Mesenchymal stem cell (in vitro differentiated cells and primary cell): ENCODE measurements at regions not wholly inside any gene's neighbourhood (a gene's known extent, or its start where the extent isn't known, plus 50 kb on each side); places are given as distances from the start of the nearest gene placed in this dataset.

Experiments
- DNase-seq: peaks from one replicate; pipeline ENCODE4 v3.0.0-alpha.2; 2013
- H2AFZ ChIP-seq: one replicate; pipeline ENCODE4 v1.6.1; 2013; ENCODE audit warnings: low read depth, mild to moderate bottlenecking, control low read depth, inconsistent platforms, low read length, moderate library complexity
- H2AK5ac ChIP-seq: 2 replicates; pipeline ENCODE4 v1.6.1; 2013; ENCODE audit warnings: low read length, moderate library complexity, mild to moderate bottlenecking, inconsistent platforms; ENCODE audit not compliant: severe bottlenecking
- H2BK120ac ChIP-seq: one replicate; pipeline ENCODE4 v1.6.1; 2013; ENCODE audit warnings: low read depth, mild to moderate bottlenecking, inconsistent platforms, low read length, moderate library complexity
- H2BK12ac ChIP-seq, 2 experiments: one replicate each; pipeline ENCODE4 v1.6.1; 2013; ENCODE audit warnings: inconsistent platforms in 2 of 2, low read length in 2 of 2, mild to moderate bottlenecking in 2 of 2, moderate library complexity in 2 of 2, control low read depth in 1 of 2
- H2BK15ac ChIP-seq: one replicate; pipeline ENCODE4 v1.6.1; 2013; ENCODE audit warnings: mild to moderate bottlenecking, low read depth, inconsistent platforms; ENCODE audit not compliant: poor library complexity, severe bottlenecking
- H2BK5ac ChIP-seq: 2 replicates; pipeline ENCODE4 v1.6.1; 2013; ENCODE audit warnings: low read depth, mild to moderate bottlenecking, low read length, control low read depth, inconsistent platforms; ENCODE audit not compliant: poor library complexity, severe bottlenecking
- H3K14ac ChIP-seq, 2 experiments: one replicate each; pipeline ENCODE4 v1.6.1; 2013; ENCODE audit warnings: inconsistent platforms in 2 of 2, low read length in 2 of 2, control low read depth in 1 of 2, mild to moderate bottlenecking in 1 of 2, moderate library complexity in 1 of 2
- H3K18ac ChIP-seq, 2 experiments: one replicate each; pipeline ENCODE4 v1.6.1; 2013; ENCODE audit warnings: inconsistent platforms in 2 of 2, low read length in 2 of 2, control low read depth in 1 of 2, low read depth in 1 of 2, mild to moderate bottlenecking in 1 of 2
- H3K23ac ChIP-seq, 2 experiments: one replicate each; pipeline ENCODE4 v1.6.1; 2013; ENCODE audit warnings: inconsistent platforms in 2 of 2, low read length in 2 of 2, mild to moderate bottlenecking in 2 of 2, moderate library complexity in 2 of 2, control low read depth in 1 of 2
- H3K27ac ChIP-seq: 2 replicates; pipeline ENCODE4 v1.5.1; 2013; ENCODE audit warnings: mild to moderate bottlenecking, moderate library complexity, low read length, control low read depth, inconsistent platforms; ENCODE audit not compliant: poor library complexity, severe bottlenecking
- H3K27me3 ChIP-seq, 2 experiments: 2 replicates each; pipeline versions ENCODE4 v1.6.1 to v1.7.0; 2013; ENCODE audit warnings: low read length in 2 of 2, mild to moderate bottlenecking in 2 of 2, moderate library complexity in 2 of 2, control low read depth in 1 of 2, inconsistent platforms in 1 of 2; ENCODE audit not compliant: control insufficient read depth in 1 of 2, insufficient read depth in 1 of 2
- H3K36me3 ChIP-seq, 2 experiments: 2 replicates each; pipeline versions ENCODE4 v1.6.1 to v1.7.0; 2013; ENCODE audit warnings: low read length in 2 of 2, control low read depth in 1 of 2, inconsistent platforms in 1 of 2, low read depth in 1 of 2, mild to moderate bottlenecking in 1 of 2; ENCODE audit not compliant: insufficient read depth in 2 of 2, control insufficient read depth in 1 of 2
- H3K4ac ChIP-seq, 2 experiments: one replicate each; pipeline ENCODE4 v1.6.1; 2013; ENCODE audit warnings: inconsistent platforms in 2 of 2, low read length in 2 of 2, mild to moderate bottlenecking in 2 of 2, moderate library complexity in 2 of 2, control low read depth in 1 of 2, low read depth in 1 of 2
- H3K4me1 ChIP-seq: 2 replicates; pipeline ENCODE4 v1.6.1; 2013; ENCODE audit warnings: low read depth, low read length, control low read depth; ENCODE audit not compliant: control insufficient read depth, insufficient read depth
- H3K4me2 ChIP-seq: 2 replicates; pipeline ENCODE4 v1.6.1; 2013; ENCODE audit warnings: low read length, mild to moderate bottlenecking, inconsistent platforms; ENCODE audit not compliant: poor library complexity, severe bottlenecking
- H3K4me3 ChIP-seq, 2 experiments: 2 replicates each; pipeline versions ENCODE4 v1.5.1 to v1.7.0; 2013; ENCODE audit warnings: low read length in 2 of 2, mild to moderate bottlenecking in 2 of 2, control low read depth in 1 of 2, low read depth in 1 of 2; ENCODE audit not compliant: insufficient read depth in 1 of 2
- H3K79me1 ChIP-seq: replicated peaks from 2 replicates; pipeline ENCODE4 v1.6.1; 2013; ENCODE audit warnings: mild to moderate bottlenecking, control low read depth, low read length, inconsistent platforms; ENCODE audit not compliant: poor library complexity, severe bottlenecking
- H3K9ac ChIP-seq: 2 replicates; pipeline ENCODE4 v1.7.0; 2013; ENCODE audit warnings: mild to moderate bottlenecking, low read length, moderate library complexity
- H3K9me3 ChIP-seq: 2 replicates; pipeline ENCODE4 v1.7.0; 2013; ENCODE audit warnings: mild to moderate bottlenecking, low read length; ENCODE audit not compliant: control insufficient read depth
- H4K8ac ChIP-seq: one replicate; pipeline ENCODE4 v1.6.1; 2013; ENCODE audit warnings: inconsistent platforms, mild to moderate bottlenecking, low read length, moderate library complexity
- H4K91ac ChIP-seq: one replicate; pipeline ENCODE4 v1.6.1; 2013; ENCODE audit warnings: mild to moderate bottlenecking, low read length, inconsistent platforms
- WGBS: methylation state at CpG from one replicate; pipeline ENCODE4 v1.1.7; 2013; ENCODE audit warnings: mixed read lengths; 5-methylcytosine and 5-hydroxymethylcytosine counted together

GRCh38 chr10:120800528-120801323 is 50.4 kb upstream of the WDR11 start:
- Histone ChIP-seq H3K23ac (no peak overlapping the region), H3K9ac (no peak overlapping the region), H3K4me1 (no peaks in the 10 kb centered on the region), H2BK5ac (no peak overlapping the region), H3K36me3 (no peaks in the 10 kb centered on the region), H3K9me3 (no peaks in the 10 kb centered on the region), H3K4me3 (no peak overlapping the region), H3K27me3 (no peaks in the 10 kb centered on the region), H2BK12ac (no peak overlapping the region), H2AFZ (no peak overlapping the region), H3K18ac (no peak overlapping the region), H2BK120ac (no peak overlapping the region), H3K4me2 (no peak overlapping the region), H2AK5ac (no peak overlapping the region), H2BK15ac (no peak overlapping the region), H3K4ac (no peak overlapping the region), H4K8ac (no peak overlapping the region), H3K27ac (no peak overlapping the region), H3K14ac (no peak overlapping the region), H4K91ac (no peak overlapping the region), H3K79me1 (no peaks in the 10 kb centered on the region)
- WGBS, result 50% methylated on average over 2 of the region's 3 CpGs
- DNase-seq, result no peak
